Globus pallidus (tissue), 1 donor: ENCODE measurements at regions not wholly inside any gene's neighbourhood (a gene's known extent, or its start where the extent isn't known, plus 50 kb on each side); places are given as distances from the start of the nearest gene placed in this dataset.

Source experiments
- DNase-seq: peaks from one replicate; pipeline ENCODE4 v3.0.0-alpha.2; 2015; ENCODE audit warnings: low spot score

- DNase-seq: no peak
Measured at GRCh38 chr12:105986779-105987684, 151.7 kb downstream of the NUAK1 start.

GRCh38 chr12:105987685-105988035, 151.1 kb downstream of the NUAK1 start:
- DNase-seq: no peak

GRCh38 chr12:105992849-105993740, 145.7 kb downstream of the NUAK1 start:
- DNase-seq: no peak

- DNase-seq: no peak
Measured at GRCh38 chr12:105993766-105994555, 144.8 kb downstream of the NUAK1 start.

GRCh38 chr12:105995961-105996431, 142.8 kb downstream of the NUAK1 start:
- no peak for DNase-seq

- no peak for DNase-seq
Measured at GRCh38 chr12:105998561-105998960, 140.2 kb downstream of the NUAK1 start.

GRCh38 chr12:106000382-106001104, 138.2 kb downstream of the NUAK1 start:
- DNase-seq: no peak

GRCh38 chr12:106001105-106001836, 137.5 kb downstream of the NUAK1 start:
- no peak for DNase-seq

GRCh38 chr12:106001837-106002218, 136.9 kb downstream of the NUAK1 start:
- no peak for DNase-seq

- no peak for DNase-seq
Measured at GRCh38 chr12:106003297-106003696, 135.5 kb downstream of the NUAK1 start.

GRCh38 chr12:106004289-106004688, 134.5 kb downstream of the NUAK1 start:
- no peak for DNase-seq

GRCh38 chr12:106006382-106006781, 132.4 kb downstream of the NUAK1 start:
- no peak for DNase-seq

- DNase-seq: no peak
Measured at GRCh38 chr12:106006940-106007339, 131.8 kb downstream of the NUAK1 start.

- DNase-seq: no peak
Measured at GRCh38 chr12:106010741-106011140, 128.0 kb downstream of the NUAK1 start.
